ENCODE measurements at regions not wholly inside any gene's neighbourhood (a gene's known extent, or its start where the extent isn't known, plus 50 kb on each side); places are given as distances from the start of the nearest gene placed in this dataset.

- no peak for TF ChIP-seq CTCF (IDR thresholded peaks at IDR 0.05)
- no peak for TF ChIP-seq FOXP4 (CRISPR knock-in tag; IDR thresholded peaks at IDR 0.05)
- TF ChIP-seq ZSCAN18 (CRISPR knock-in tag; IDR thresholded peaks at IDR 0.05) = no peak
- no peak for TF ChIP-seq ERG (CRISPR knock-in tag; IDR thresholded peaks at IDR 0.05)
- no peak for TF ChIP-seq ATF2 (CRISPR knock-in tag; IDR thresholded peaks at IDR 0.05; ENCODE audit: borderline replicate concordance, low read depth)
- TF ChIP-seq ZNF121 (CRISPR knock-in tag; IDR thresholded peaks at IDR 0.05) = no peak
- no peak for TF ChIP-seq ZNF232 (CRISPR knock-in tag; IDR thresholded peaks at IDR 0.05)
- no peak for TF ChIP-seq MAX (CRISPR knock-in tag; IDR thresholded peaks at IDR 0.05)
- no peak for TF ChIP-seq GABPB1 (CRISPR knock-in tag; IDR thresholded peaks at IDR 0.05)
These were observed 211.9 kb upstream of the PAPPA start for GRCh38 chr9:115941561-115942315.
